Cardiac muscle cell (in vitro differentiated cells and primary cell): ENCODE measurements at regions not wholly inside any gene's neighbourhood (a gene's known extent, or its start where the extent isn't known, plus 50 kb on each side); places are given as distances from the start of the nearest gene placed in this dataset.

Source experiments
- DNase-seq, 2 donors: peaks; one replicate each; pipeline versions ENCODE4 v3.0.0 to v3.0.0-alpha.2; 2010 to 2017; ENCODE audit warnings: low read depth in 1 of 2, low spot score in 1 of 2
- H3K27ac ChIP-seq: fragments of 200-600 bp; sonication (generic); 2 replicates; pipeline ENCODE4 v1.5.1; 2016
- H3K27me3 ChIP-seq: fragments of 200-600 bp; sonication (generic); 2 replicates; pipeline ENCODE4 v1.6.0; 2016; ENCODE audit warnings: control low read depth
- H3K36me3 ChIP-seq: fragments of 200-600 bp; sonication (generic); 2 replicates; pipeline ENCODE4 v1.5.1; 2016; ENCODE audit warnings: control low read depth
- H3K4me1 ChIP-seq: fragments of 200-600 bp; sonication (generic); 2 replicates; pipeline ENCODE4 v1.8.1; 2017; ENCODE audit warnings: low read depth, mild to moderate bottlenecking, mixed run types
- H3K4me3 ChIP-seq: fragments of 200-600 bp; sonication (generic); 2 replicates; pipeline ENCODE4 v1.5.1; 2016; ENCODE audit warnings: mild to moderate bottlenecking
- H3K9me3 ChIP-seq: fragments of 200-600 bp; sonication (generic); 2 replicates; pipeline ENCODE4 v1.5.1; 2017; ENCODE audit warnings: low read depth, mild to moderate bottlenecking, control low read depth
- TF ChIP-seq, protein P1 (sequence below): IDR thresholded peaks from 2 replicates; pipeline ENCODE4 v1.5.1; 2012; ENCODE audit warnings: low read depth, mild to moderate bottlenecking, low read length

DNA sequence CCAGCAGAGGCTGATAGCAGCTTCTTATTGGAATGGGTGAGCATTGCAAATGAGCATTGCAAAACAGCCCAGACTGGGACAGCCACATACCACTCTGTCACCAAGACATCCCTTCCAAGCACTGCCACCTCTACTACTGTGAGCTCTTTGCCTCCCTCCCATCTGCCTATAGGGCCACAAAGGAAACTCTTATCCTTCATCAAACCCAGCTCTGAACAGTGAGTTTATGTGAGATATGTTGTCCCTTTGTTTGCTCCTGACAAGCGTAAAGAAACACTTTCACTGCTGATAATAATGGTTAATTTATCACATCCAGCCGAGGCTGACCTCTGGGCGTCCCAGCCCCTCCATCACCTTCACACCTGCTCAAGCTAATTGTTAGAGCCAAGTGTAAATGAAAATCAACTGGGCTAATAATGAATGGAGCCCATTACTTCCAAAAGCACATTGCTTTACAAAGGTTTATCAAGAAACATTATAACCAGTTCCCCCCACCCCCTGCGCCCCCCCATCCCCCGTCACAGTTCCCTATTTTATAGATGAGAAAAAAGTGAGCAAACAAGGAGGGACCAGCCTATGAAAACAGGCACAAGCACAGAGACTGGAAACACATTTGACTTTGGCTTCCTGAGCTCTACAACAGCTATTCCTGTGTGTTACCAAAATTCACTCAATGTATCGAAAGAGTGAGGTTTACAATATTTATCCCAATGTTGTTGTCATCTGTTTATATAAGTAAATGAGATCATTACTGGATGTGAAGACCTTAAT lies 146.3 kb downstream of the ANXA2 start:
- Histone ChIP-seq H3K4me3 (no peak overlapping the region), H3K27me3 (no peaks in the 10 kb centered on the region), H3K27ac (no peak overlapping the region), H3K9me3 (no peaks in the 10 kb centered on the region), H3K36me3 (no peaks in the 10 kb centered on the region), H3K4me1 (no peaks in the 10 kb centered on the region)
- TF ChIP-seq, protein P1, sequence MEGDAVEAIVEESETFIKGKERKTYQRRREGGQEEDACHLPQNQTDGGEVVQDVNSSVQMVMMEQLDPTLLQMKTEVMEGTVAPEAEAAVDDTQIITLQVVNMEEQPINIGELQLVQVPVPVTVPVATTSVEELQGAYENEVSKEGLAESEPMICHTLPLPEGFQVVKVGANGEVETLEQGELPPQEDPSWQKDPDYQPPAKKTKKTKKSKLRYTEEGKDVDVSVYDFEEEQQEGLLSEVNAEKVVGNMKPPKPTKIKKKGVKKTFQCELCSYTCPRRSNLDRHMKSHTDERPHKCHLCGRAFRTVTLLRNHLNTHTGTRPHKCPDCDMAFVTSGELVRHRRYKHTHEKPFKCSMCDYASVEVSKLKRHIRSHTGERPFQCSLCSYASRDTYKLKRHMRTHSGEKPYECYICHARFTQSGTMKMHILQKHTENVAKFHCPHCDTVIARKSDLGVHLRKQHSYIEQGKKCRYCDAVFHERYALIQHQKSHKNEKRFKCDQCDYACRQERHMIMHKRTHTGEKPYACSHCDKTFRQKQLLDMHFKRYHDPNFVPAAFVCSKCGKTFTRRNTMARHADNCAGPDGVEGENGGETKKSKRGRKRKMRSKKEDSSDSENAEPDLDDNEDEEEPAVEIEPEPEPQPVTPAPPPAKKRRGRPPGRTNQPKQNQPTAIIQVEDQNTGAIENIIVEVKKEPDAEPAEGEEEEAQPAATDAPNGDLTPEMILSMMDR, result no peak
- DNase-seq, result no peak

- H3K4me3 ChIP-seq, result no peak overlapping the region
- H3K36me3 ChIP-seq, result no peaks in the 10 kb centered on the region
- no peaks in the 10 kb centered on the region for H3K9me3 ChIP-seq
- H3K4me1 ChIP-seq, result no peaks in the 10 kb centered on the region
- no peak for DNase-seq
- TF ChIP-seq, protein P1, result no peak
- H3K27me3 ChIP-seq, result no peaks in the 10 kb centered on the region
- H3K27ac ChIP-seq, result no peak overlapping the region
Measured at GRCh38 chr15:60254416-60254815, 143.4 kb downstream of the ANXA2 start.

- DNase-seq, result no peak
- TF ChIP-seq, protein P1, result no peak
- H3K9me3 ChIP-seq, result no peaks in the 10 kb centered on the region
Measured at GRCh38 chr15:60255390-60255789, 142.4 kb downstream of the ANXA2 start.

GRCh38 chr15:60257591-60258159 lies 140.1 kb downstream of the ANXA2 start:
- TF ChIP-seq, protein P1, result no peak
- Histone ChIP-seq H3K4me1 (no peaks in the 10 kb centered on the region), H3K27ac (no peak overlapping the region), H3K9me3 (no peaks in the 10 kb centered on the region), H3K4me3 (no peak overlapping the region), H3K27me3 (no peaks in the 10 kb centered on the region), H3K36me3 (no peaks in the 10 kb centered on the region)
- DNase-seq, result no peak

More at GRCh38 chr15:60255390-60255789, 142.4 kb downstream of the ANXA2 start:
- no peak overlapping the region for H3K27ac ChIP-seq
- H3K36me3 ChIP-seq, result no peaks in the 10 kb centered on the region
- H3K4me3 ChIP-seq, result no peak overlapping the region
- no peaks in the 10 kb centered on the region for H3K4me1 ChIP-seq
- H3K27me3 ChIP-seq, result no peaks in the 10 kb centered on the region

DNA sequence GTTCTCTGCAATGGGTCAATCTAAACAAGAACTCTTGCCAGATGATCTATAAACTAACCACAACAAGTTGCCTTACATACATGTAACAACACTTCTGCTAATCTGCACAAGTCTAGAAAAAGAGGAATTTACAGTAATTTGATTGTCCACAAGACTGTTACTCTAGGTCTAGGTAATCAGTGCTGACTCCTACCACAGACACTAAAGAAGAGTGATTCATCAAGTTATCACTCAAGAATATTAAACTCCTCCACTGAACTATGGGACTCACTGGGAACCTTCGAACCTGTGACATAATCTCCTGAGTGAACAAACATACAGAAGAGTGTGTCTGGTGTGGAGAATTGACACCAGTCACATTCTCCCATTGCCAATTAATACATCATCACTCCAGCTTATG lies 138.3 kb downstream of the ANXA2 start:
- H3K9me3 ChIP-seq, result no peaks in the 10 kb centered on the region
- DNase-seq, result no peak
- no peaks in the 10 kb centered on the region for H3K27me3 ChIP-seq
- H3K4me1 ChIP-seq, result no peaks in the 10 kb centered on the region
- H3K36me3 ChIP-seq, result no peaks in the 10 kb centered on the region
- no peak overlapping the region for H3K27ac ChIP-seq
- no peak overlapping the region for H3K4me3 ChIP-seq
- TF ChIP-seq, protein P1, result no peak
